Loucy (cell line): ENCODE measurements at regions not wholly inside any gene's neighbourhood (a gene's known extent, or its start where the extent isn't known, plus 50 kb on each side); places are given as distances from the start of the nearest gene placed in this dataset.

Experiments
- H2AFZ ChIP-seq: fragments of 200-600 bp; sonication (generic); 2 replicates; pipeline ENCODE4 v1.6.0; 2016; ENCODE audit warnings: antibody characterized with exemption, mild to moderate bottlenecking, low read length, moderate library complexity
- H3F3A ChIP-seq: fragments of 200-600 bp; 2 replicates; pipeline ENCODE4 v1.6.0; 2016; ENCODE audit warnings: antibody characterized with exemption, low read depth, mild to moderate bottlenecking
- H3K27me3 ChIP-seq: fragments of 200-600 bp; sonication (generic); 2 replicates; pipeline ENCODE4 v1.6.1; 2014; ENCODE audit warnings: low read length, mild to moderate bottlenecking; ENCODE audit not compliant: insufficient read depth, poor library complexity, severe bottlenecking
- H3K36me3 ChIP-seq: fragments of 200-600 bp; sonication (generic); 2 replicates; pipeline ENCODE4 v1.6.1; 2016; ENCODE audit warnings: low read length; ENCODE audit not compliant: insufficient read depth
- H3K4me1 ChIP-seq: fragments of 200-600 bp; sonication (generic); 2 replicates; pipeline ENCODE4 v1.5.1; 2014; ENCODE audit warnings: low read length, mild to moderate bottlenecking; ENCODE audit not compliant: insufficient read depth, poor library complexity, severe bottlenecking
- H3K4me2 ChIP-seq: fragments of 200-600 bp; sonication (generic); 2 replicates; pipeline ENCODE4 v1.6.0; 2014; ENCODE audit warnings: antibody characterized with exemption, low read length, low read depth, mild to moderate bottlenecking; ENCODE audit not compliant: poor library complexity, severe bottlenecking
- H3K4me3 ChIP-seq: fragments of 200-600 bp; sonication (generic); 2 replicates; pipeline ENCODE4 v1.5.1; 2014; ENCODE audit warnings: low read length, mild to moderate bottlenecking, mixed read lengths; ENCODE audit not compliant: poor library complexity, severe bottlenecking
- H3K79me2 ChIP-seq: fragments of 200-600 bp; sonication (generic); 2 replicates; pipeline ENCODE4 v1.6.1; 2014; ENCODE audit warnings: low read length; ENCODE audit not compliant: insufficient read depth
- H3K9ac ChIP-seq: fragments of 200-600 bp; sonication (generic); 2 replicates; pipeline ENCODE4 v1.6.0; 2014; ENCODE audit warnings: mild to moderate bottlenecking, low read depth, low read length, moderate library complexity; ENCODE audit not compliant: poor library complexity, severe bottlenecking
- H3K9me2 ChIP-seq: fragments of 200-600 bp; sonication (generic); replicated peaks from 2 replicates; pipeline ENCODE4 v1.6.1; 2016; ENCODE audit warnings: low read depth, low read length, mixed read lengths
- H3K9me3 ChIP-seq: fragments of 200-600 bp; sonication (generic); 2 replicates; pipeline ENCODE4 v1.6.1; 2014; ENCODE audit warnings: mild to moderate bottlenecking, antibody characterized with exemption, low read length, low read depth; ENCODE audit not compliant: insufficient read depth
- H4K20me1 ChIP-seq: fragments of 200-600 bp; sonication (generic); 2 replicates; pipeline ENCODE4 v1.6.0; 2014; ENCODE audit warnings: antibody characterized with exemption, low read length, mild to moderate bottlenecking; ENCODE audit not compliant: insufficient read depth, poor library complexity, severe bottlenecking
- CTCF ChIP-seq: fragments of 200-600 bp; sonication (generic); conservative IDR thresholded peaks from 2 replicates; pipeline ENCODE4 v1.5.1; 2014; ENCODE audit warnings: mild to moderate bottlenecking, antibody characterized with exemption, low read length
- EZH2phosphoT487 ChIP-seq: fragments of 200-600 bp; IDR thresholded peaks from 2 replicates; pipeline ENCODE4 v1.6.1; 2018; ENCODE audit warnings: antibody characterized with exemption, mild to moderate bottlenecking, moderate library complexity, borderline replicate concordance

- no peaks in the 10 kb centered on the region for H3K9me2 ChIP-seq
- no peaks in the 10 kb centered on the region for H3K79me2 ChIP-seq
- no peaks in the 10 kb centered on the region for H3K9me3 ChIP-seq
- no peak overlapping the region for H3K4me3 ChIP-seq
- H4K20me1 ChIP-seq = no peaks in the 10 kb centered on the region
- H3K9ac ChIP-seq = no peak overlapping the region
- H3K36me3 ChIP-seq = no peaks in the 10 kb centered on the region
- peaks cover 20% of the 10 kb centered on the region for H3K4me1 ChIP-seq
- TF ChIP-seq CTCF = no peak
- TF ChIP-seq EZH2phosphoT487 = no peak
- no peaks in the 10 kb centered on the region for H3K27me3 ChIP-seq
- H3K4me2 ChIP-seq = peak overlapping the region; percentile 38
- H3F3A ChIP-seq = no peaks in the 10 kb centered on the region
- no peak overlapping the region for H2AFZ ChIP-seq
Measured at GRCh38 chr3:184486614-184487013, 75.0 kb upstream of the EPHB3 start.

DNA sequence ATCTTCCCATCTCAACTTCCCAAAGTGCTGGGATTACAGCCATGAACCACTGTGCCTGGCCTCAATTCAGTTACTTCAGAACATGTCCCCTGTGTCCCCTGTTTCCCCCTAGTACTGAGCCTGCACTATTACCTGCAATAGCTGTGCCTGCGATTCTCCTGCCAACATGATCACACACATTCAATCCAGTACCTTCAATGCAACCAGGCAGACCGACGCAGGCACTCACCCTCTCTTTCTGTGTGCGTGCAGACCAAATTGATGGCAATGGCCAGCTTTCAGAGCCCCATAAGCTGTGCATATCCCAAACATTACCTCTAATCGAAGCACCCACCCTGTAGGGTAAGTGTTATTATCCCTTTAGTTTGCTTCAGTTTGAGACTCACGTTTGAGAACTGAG is 73.0 kb upstream of the EPHB3 start:
- Histone ChIP-seq H3K4me1 (peaks cover 9% of the 10 kb centered on the region), H3K9me2 (no peaks in the 10 kb centered on the region), H3F3A (no peaks in the 10 kb centered on the region), H3K36me3 (no peaks in the 10 kb centered on the region), H2AFZ (no peak overlapping the region), H3K4me3 (no peak overlapping the region), H3K9me3 (no peaks in the 10 kb centered on the region), H3K79me2 (no peaks in the 10 kb centered on the region), H3K4me2 (no peak overlapping the region), H3K27me3 (no peaks in the 10 kb centered on the region), H4K20me1 (no peaks in the 10 kb centered on the region), H3K9ac (no peak overlapping the region)
- TF ChIP-seq EZH2phosphoT487 (no peak), CTCF (no peak)

GRCh38 chr3:184489268-184489841 is 72.2 kb upstream of the EPHB3 start:
- Histone ChIP-seq H3K9me3 (no peaks in the 10 kb centered on the region), H3K36me3 (no peaks in the 10 kb centered on the region), H3K4me3 (no peak overlapping the region), H3K9ac (no peak overlapping the region), H3K9me2 (no peaks in the 10 kb centered on the region), H3F3A (no peaks in the 10 kb centered on the region), H3K4me2 (no peak overlapping the region), H3K4me1 (peaks cover 9% of the 10 kb centered on the region), H3K27me3 (no peaks in the 10 kb centered on the region), H4K20me1 (no peaks in the 10 kb centered on the region), H3K79me2 (no peaks in the 10 kb centered on the region), H2AFZ (no peak overlapping the region)
- TF ChIP-seq CTCF (no peak), EZH2phosphoT487 (no peak)
